LNCAP (cell line): ENCODE measurements at regions not wholly inside any gene's neighbourhood (a gene's known extent, or its start where the extent isn't known, plus 50 kb on each side); places are given as distances from the start of the nearest gene placed in this dataset.

Source experiments
- CTCF ChIP-seq: fragments of 450-650 bp; IDR thresholded peaks from 2 replicates; pipeline ENCODE4 v1.5.1; 2017; ENCODE audit warnings: mild to moderate bottlenecking

GRCh38 chr11:11105361-11105760, 247.5 kb upstream of the ZBED5 start:
- no peak for TF ChIP-seq CTCF

DNA sequence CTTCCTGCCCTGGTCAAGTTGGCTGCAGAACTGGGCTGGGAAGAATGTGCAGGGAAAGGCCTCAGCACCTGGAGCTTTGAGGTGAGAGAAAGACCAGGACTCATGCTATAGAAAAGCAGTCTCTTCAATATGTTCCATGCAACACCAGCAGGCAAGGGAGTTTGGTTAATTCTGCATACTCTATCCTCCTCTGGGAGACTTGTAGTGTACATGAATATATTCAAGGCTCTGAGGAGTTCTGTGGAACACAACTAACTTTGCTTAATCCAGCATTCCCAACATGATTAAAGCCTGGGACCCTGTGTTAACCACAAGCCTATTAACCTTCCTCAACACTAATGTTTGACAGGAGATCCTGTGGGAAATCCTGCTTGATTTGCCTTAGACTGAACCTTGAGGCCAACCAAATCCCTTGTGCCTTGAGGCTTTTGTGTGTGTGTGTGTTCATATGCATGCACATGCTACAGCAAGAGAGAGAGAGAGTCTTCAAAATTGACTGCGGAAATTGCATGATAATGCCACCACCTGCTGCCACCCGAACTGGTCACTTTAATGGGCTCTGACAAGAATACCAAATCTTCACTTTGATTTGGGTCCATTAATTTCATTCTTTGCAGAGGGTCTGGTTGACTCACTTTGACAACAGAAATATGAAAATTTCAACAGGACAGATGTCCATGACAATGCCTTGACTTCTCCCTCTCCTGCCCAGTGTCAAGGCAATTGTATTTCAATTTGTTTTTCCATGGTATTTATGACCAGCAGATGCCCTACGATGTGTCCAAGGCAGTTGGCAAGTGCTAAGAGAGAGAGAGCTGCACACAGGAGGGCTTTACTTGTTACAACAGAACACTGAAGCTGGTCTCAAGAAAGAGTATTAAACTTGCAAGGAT, 238.2 kb upstream of the ZBED5 start:
- no peak for TF ChIP-seq CTCF

DNA sequence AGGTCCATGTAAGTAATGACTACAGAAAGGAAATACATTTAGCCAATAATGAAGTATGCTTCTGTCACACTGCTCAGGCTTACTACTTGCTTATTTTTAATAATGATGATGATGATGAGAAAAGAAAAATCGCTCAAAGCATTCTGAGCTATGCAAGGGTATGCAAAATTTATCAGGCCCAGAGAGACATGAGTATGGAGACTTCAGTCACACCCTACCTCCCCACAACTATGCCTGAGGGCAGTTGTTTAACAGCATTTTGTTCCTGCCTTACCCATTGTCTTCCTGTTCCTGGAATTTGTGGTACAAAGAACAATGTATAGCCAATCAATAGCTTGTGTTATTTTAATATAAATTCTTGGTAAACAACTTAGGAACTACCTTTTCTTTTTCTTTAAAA, 232.6 kb upstream of the ZBED5 start:
- no peak for TF ChIP-seq CTCF

GRCh38 chr11:11089805-11090204, 232.0 kb upstream of the ZBED5 start:
- no peak for TF ChIP-seq CTCF

GRCh38 chr11:11086979-11087378, 229.1 kb upstream of the ZBED5 start:
- no peak for TF ChIP-seq CTCF

- no peak for TF ChIP-seq CTCF
Observed at GRCh38 chr11:11085580-11085979, 227.7 kb upstream of the ZBED5 start.

GRCh38 chr11:11084337-11084736, 226.5 kb upstream of the ZBED5 start:
- TF ChIP-seq CTCF: no peak
